Fibroblast of lung (primary cell): ENCODE measurements at regions not wholly inside any gene's neighbourhood (a gene's known extent, or its start where the extent isn't known, plus 50 kb on each side); places are given as distances from the start of the nearest gene placed in this dataset.

Source experiments
- DNase-seq, 2 donors: peaks; one replicate each; pipeline versions ENCODE4 v3.0.0 to v3.0.0-alpha.2; 2010; ENCODE audit warnings: low read depth in 2 of 2
- H2AFZ ChIP-seq: 2 replicates; pipeline ENCODE4 v1.5.1; 2012; ENCODE audit warnings: low read length, control low read depth, inconsistent platforms
- H3K27ac ChIP-seq: 2 replicates; pipeline ENCODE4 v1.5.1; 2011; ENCODE audit warnings: low read length, control low read depth; ENCODE audit not compliant: insufficient read depth
- H3K27me3 ChIP-seq: 2 replicates; pipeline ENCODE4 v1.5.1; 2011; ENCODE audit warnings: mild to moderate bottlenecking, low read length; ENCODE audit not compliant: control insufficient read depth, insufficient read depth
- H3K36me3 ChIP-seq: 2 replicates; pipeline ENCODE4 v1.5.1; 2011; ENCODE audit warnings: low read length; ENCODE audit not compliant: control insufficient read depth, insufficient read depth
- H3K4me1 ChIP-seq: 2 replicates; pipeline ENCODE4 v1.5.1; 2011; ENCODE audit warnings: low read length; ENCODE audit not compliant: control insufficient read depth, insufficient read depth; ENCODE audit errors: extremely low read depth
- H3K4me2 ChIP-seq: 2 replicates; pipeline ENCODE4 v1.5.1; 2011; ENCODE audit warnings: low read length, control low read depth; ENCODE audit not compliant: insufficient read depth; ENCODE audit errors: extremely low read depth
- H3K4me3 ChIP-seq, 4 experiments: fragments of 200-600 bp in 1 of 4; sonication (generic) in 1 of 4; replicated peaks in 1 of 4; 2 replicates each; pipeline ENCODE4 v1.5.1; 2011 to 2016; ENCODE audit warnings: low read length in 4 of 4, low read depth in 3 of 4, mild to moderate bottlenecking in 3 of 4, control low read depth in 2 of 4, inconsistent platforms in 1 of 4, mixed read lengths in 1 of 4; ENCODE audit not compliant: insufficient read depth in 1 of 4; ENCODE audit errors: control extremely low read depth in 1 of 4
- H3K79me2 ChIP-seq: 2 replicates; pipeline ENCODE4 v1.5.1; 2012; ENCODE audit warnings: mild to moderate bottlenecking, low read length, inconsistent platforms; ENCODE audit not compliant: control insufficient read depth, insufficient read depth
- H3K9ac ChIP-seq: 2 replicates; pipeline ENCODE4 v1.5.1; 2011; ENCODE audit warnings: mild to moderate bottlenecking, low read length, control low read depth; ENCODE audit not compliant: insufficient read depth
- H3K9me3 ChIP-seq: 2 replicates; pipeline ENCODE4 v1.5.1; 2012; ENCODE audit warnings: low read depth, low read length; ENCODE audit not compliant: control insufficient read depth, insufficient read depth
- H4K20me1 ChIP-seq: 2 replicates; pipeline ENCODE4 v1.5.1; 2011; ENCODE audit warnings: low read length; ENCODE audit not compliant: control insufficient read depth, insufficient read depth; ENCODE audit errors: extremely low read depth
- EZH2 ChIP-seq: IDR thresholded peaks from 2 replicates; pipeline ENCODE4 v1.5.1; 2012; ENCODE audit warnings: low read length, control low read depth, mild to moderate bottlenecking; ENCODE audit errors: missing control alignments
- TF ChIP-seq, protein P1 (sequence below), 2 donors: IDR thresholded peaks in 1 of 2; conservative IDR thresholded peaks in 1 of 2; 1 replicate in 1 of 2; 2 replicates in 1 of 2; pipeline ENCODE4 v1.5.1; 2011 to 2012; ENCODE audit warnings: low read length in 2 of 2, control low read depth in 1 of 2, inconsistent platforms in 1 of 2, low read depth in 1 of 2, mild to moderate bottlenecking in 1 of 2

DNA sequence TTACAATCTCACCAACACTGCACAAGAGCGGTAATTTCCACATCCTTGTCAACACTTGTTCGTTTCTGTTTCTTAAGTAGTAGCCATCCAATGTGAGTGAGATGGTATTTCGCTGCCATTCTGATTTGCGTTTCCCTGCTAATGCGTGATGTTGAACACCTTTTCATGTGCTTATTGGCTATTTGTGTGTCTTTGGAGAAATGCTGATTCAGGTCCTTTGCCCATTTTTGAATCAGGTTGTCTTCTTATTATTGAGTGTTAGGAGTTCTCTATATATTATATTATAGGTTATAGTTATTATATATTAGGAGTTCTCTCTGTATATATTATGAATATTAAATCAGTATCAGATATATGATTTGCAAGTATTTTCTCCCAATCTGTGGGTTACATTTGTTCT lies 59.9 kb upstream of the IRX4 start:
- TF ChIP-seq, protein P1, sequence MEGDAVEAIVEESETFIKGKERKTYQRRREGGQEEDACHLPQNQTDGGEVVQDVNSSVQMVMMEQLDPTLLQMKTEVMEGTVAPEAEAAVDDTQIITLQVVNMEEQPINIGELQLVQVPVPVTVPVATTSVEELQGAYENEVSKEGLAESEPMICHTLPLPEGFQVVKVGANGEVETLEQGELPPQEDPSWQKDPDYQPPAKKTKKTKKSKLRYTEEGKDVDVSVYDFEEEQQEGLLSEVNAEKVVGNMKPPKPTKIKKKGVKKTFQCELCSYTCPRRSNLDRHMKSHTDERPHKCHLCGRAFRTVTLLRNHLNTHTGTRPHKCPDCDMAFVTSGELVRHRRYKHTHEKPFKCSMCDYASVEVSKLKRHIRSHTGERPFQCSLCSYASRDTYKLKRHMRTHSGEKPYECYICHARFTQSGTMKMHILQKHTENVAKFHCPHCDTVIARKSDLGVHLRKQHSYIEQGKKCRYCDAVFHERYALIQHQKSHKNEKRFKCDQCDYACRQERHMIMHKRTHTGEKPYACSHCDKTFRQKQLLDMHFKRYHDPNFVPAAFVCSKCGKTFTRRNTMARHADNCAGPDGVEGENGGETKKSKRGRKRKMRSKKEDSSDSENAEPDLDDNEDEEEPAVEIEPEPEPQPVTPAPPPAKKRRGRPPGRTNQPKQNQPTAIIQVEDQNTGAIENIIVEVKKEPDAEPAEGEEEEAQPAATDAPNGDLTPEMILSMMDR (conservative IDR thresholded peaks at IDR 0.05 in 1 of 2, IDR thresholded peaks at IDR 0.05 in 1 of 2; ENCODE audit: low read depth in 1 of 2, low read length in 2 of 2) = no peak
- no peak for TF ChIP-seq EZH2
- Histone ChIP-seq H2AFZ (no peak overlapping the region), H3K79me2 (no peaks in the 10 kb centered on the region), H3K36me3 (no peaks in the 10 kb centered on the region), H4K20me1 (no peaks in the 10 kb centered on the region), H3K27ac (no peak overlapping the region), H3K4me3 (no peak overlapping the region), H3K9me3 (no peaks in the 10 kb centered on the region), H3K4me2 (no peak overlapping the region), H3K27me3 (no peaks in the 10 kb centered on the region), H3K4me1 (no peaks in the 10 kb centered on the region), H3K9ac (no peak overlapping the region)
- DNase-seq = no peak

- Histone ChIP-seq H2AFZ (no peak overlapping the region), H4K20me1 (no peaks in the 10 kb centered on the region), H3K9ac (no peak overlapping the region), H3K27ac (no peak overlapping the region), H3K4me3 (no peak overlapping the region), H3K4me2 (no peak overlapping the region), H3K36me3 (no peaks in the 10 kb centered on the region), H3K9me3 (no peaks in the 10 kb centered on the region), H3K79me2 (no peaks in the 10 kb centered on the region), H3K4me1 (no peaks in the 10 kb centered on the region), H3K27me3 (no peaks in the 10 kb centered on the region)
- no peak for DNase-seq
- TF ChIP-seq, protein P1 (conservative IDR thresholded peaks at IDR 0.05 in 1 of 2, IDR thresholded peaks at IDR 0.05 in 1 of 2; ENCODE audit: low read depth in 1 of 2, low read length in 2 of 2) = no peak
- no peak for TF ChIP-seq EZH2
Measured at GRCh38 chr5:1942158-1942557, 59.4 kb upstream of the IRX4 start.

- no peak for TF ChIP-seq EZH2
- TF ChIP-seq, protein P1 (conservative IDR thresholded peaks at IDR 0.05 in 1 of 2, IDR thresholded peaks at IDR 0.05 in 1 of 2; ENCODE audit: low read depth in 1 of 2, low read length in 2 of 2) = no peak
- no peaks in the 10 kb centered on the region for H3K36me3 ChIP-seq
- no peak for DNase-seq
- H3K79me2 ChIP-seq = no peaks in the 10 kb centered on the region
- H3K4me1 ChIP-seq = no peaks in the 10 kb centered on the region
- H2AFZ ChIP-seq = no peak overlapping the region
- no peak overlapping the region for H3K4me2 ChIP-seq
- H3K9me3 ChIP-seq = no peaks in the 10 kb centered on the region
- H4K20me1 ChIP-seq = no peaks in the 10 kb centered on the region
- no peak overlapping the region for H3K9ac ChIP-seq
- H3K4me3 ChIP-seq = no peak overlapping the region
- no peaks in the 10 kb centered on the region for H3K27me3 ChIP-seq
- H3K27ac ChIP-seq = no peak overlapping the region
Measured at GRCh38 chr5:1939256-1939655, 56.5 kb upstream of the IRX4 start.
